Activated B cell treated with CpG ODN at 0.5 μM for 24 hours (primary cell): ENCODE measurements at regions not wholly inside any gene's neighbourhood (a gene's known extent, or its start where the extent isn't known, plus 50 kb on each side); places are given as distances from the start of the nearest gene placed in this dataset.

Experiments used
- ATAC-seq: fragments of 200-7000 bp; cut with Tn5 transposase; one replicate; pipeline ENCODE4 v1.10.0; 2021; ENCODE audit warnings: low read depth, mild to moderate bottlenecking, moderate library complexity
- CTCF ChIA-PET: fragments of 350-600 bp; sonication (Branson Sonifier 250); formaldehyde crosslinking; loops from one replicate; lab custom pipeline; 2021; ENCODE audit warnings: antibody characterized with exemption; lab: Charles Lee
- POLR2A ChIA-PET: fragments of 350-600 bp; sonication (Branson Sonifier 250); formaldehyde crosslinking; loops from one replicate; lab custom pipeline; 2021; ENCODE audit warnings: antibody characterized with exemption; lab: Charles Lee
- DNase-seq: peaks from one replicate; pipeline ENCODE4 v3.0.0; 2022
- H3K27ac Mint-ChIP-seq: one replicate; pipeline ENCODE4 v1.8.0; 2020; ENCODE audit warnings: mixed read lengths
- H3K27me3 Mint-ChIP-seq: one replicate; pipeline ENCODE4 v1.8.0; 2021; ENCODE audit warnings: mixed read lengths
- H3K36me3 Mint-ChIP-seq: one replicate; pipeline ENCODE4 v1.8.0; 2021; ENCODE audit warnings: low read depth, mixed read lengths
- H3K4me1 Mint-ChIP-seq: one replicate; pipeline ENCODE4 v1.8.0; 2021; ENCODE audit warnings: mixed read lengths
- H3K4me3 Mint-ChIP-seq: one replicate; pipeline ENCODE4 v1.8.0; 2020; ENCODE audit warnings: mild to moderate bottlenecking, mixed read lengths
- H3K9me3 Mint-ChIP-seq: one replicate; pipeline ENCODE4 v1.8.0; 2020; ENCODE audit warnings: mixed read lengths
- intact Hi-C: fragments of 100-400 bp; cut with micrococcal nuclease; formaldehyde crosslinking; loops from one replicate; pipeline ENCODE4 v1.15.1; 2024
- TF ChIP-seq, protein P1 (sequence below): fragments of 200-600 bp; IDR thresholded peaks from one replicate; pipeline ENCODE4 v1.8.0; 2022; ENCODE audit warnings: antibody characterized with exemption, mild to moderate bottlenecking

- DNase-seq = no peak
- Mint-ChIP-seq H3K36me3 (no peaks in the 10 kb centered on the region), H3K4me3 (no peak overlapping the region), H3K27ac (no peak overlapping the region), H3K9me3 (peaks cover 6% of the 10 kb centered on the region), H3K4me1 (no peaks in the 10 kb centered on the region), H3K27me3 (peaks cover 5% of the 10 kb centered on the region)
- ATAC-seq = no peak
- TF ChIP-seq, protein P1, sequence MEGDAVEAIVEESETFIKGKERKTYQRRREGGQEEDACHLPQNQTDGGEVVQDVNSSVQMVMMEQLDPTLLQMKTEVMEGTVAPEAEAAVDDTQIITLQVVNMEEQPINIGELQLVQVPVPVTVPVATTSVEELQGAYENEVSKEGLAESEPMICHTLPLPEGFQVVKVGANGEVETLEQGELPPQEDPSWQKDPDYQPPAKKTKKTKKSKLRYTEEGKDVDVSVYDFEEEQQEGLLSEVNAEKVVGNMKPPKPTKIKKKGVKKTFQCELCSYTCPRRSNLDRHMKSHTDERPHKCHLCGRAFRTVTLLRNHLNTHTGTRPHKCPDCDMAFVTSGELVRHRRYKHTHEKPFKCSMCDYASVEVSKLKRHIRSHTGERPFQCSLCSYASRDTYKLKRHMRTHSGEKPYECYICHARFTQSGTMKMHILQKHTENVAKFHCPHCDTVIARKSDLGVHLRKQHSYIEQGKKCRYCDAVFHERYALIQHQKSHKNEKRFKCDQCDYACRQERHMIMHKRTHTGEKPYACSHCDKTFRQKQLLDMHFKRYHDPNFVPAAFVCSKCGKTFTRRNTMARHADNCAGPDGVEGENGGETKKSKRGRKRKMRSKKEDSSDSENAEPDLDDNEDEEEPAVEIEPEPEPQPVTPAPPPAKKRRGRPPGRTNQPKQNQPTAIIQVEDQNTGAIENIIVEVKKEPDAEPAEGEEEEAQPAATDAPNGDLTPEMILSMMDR = no peak
- intact Hi-C loops = no loop called here
- POLR2A ChIA-PET = no interaction called here
- CTCF ChIA-PET = no interaction called here
Measured at GRCh38 chr12:42977451-42978230, 388.1 kb upstream of the PRICKLE1 start.

DNA sequence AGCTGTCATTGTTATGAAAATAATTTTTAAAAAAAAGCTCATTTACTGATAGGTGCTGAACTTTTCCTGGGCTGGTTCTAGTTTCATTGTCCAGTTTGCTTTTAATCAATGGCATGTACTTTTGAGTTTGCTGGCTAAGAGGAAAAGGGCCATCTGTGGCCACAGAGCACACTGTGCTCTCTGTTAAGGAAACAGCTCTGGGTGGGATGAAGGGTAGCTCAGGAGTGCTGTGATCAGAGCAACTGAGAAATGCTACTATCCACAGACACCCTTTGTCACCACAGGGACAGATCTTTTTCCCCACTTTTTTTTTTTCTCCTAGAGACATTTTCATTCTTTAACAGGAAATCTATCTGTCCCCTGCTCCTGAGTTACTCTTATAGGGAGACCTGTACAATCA, 387.1 kb upstream of the PRICKLE1 start:
- DNase-seq (no peak), ATAC-seq (no peak)
- POLR2A ChIA-PET = no interaction called here
- no peaks in the 10 kb centered on the region for H3K4me1 Mint-ChIP-seq
- intact Hi-C loops = no loop called here
- H3K4me3 Mint-ChIP-seq = no peak overlapping the region
- no peak overlapping the region for H3K27ac Mint-ChIP-seq
- H3K36me3 Mint-ChIP-seq = no peaks in the 10 kb centered on the region
- TF ChIP-seq, protein P1 = no peak
- peaks cover 5% of the 10 kb centered on the region for H3K27me3 Mint-ChIP-seq
- CTCF ChIA-PET = no interaction called here
- peaks cover 6% of the 10 kb centered on the region for H3K9me3 Mint-ChIP-seq

DNA sequence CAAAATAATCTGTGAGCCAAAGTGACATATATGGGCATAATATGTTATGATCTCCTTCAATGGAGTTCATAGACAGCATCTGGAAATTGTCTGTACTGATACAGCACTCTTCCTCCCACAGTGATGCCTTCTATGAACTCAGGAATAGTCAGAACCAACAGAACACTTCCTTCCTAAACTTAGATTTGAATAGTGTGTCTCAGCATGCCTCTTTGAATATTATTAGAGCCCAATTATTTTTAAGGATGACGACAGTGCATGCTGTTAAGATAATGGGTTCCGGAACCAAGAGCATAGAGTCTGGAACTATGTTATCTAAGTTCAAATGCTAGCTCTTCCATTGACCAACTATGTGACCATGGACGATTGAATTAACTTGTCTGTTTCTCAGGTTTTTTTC, 386.6 kb upstream of the PRICKLE1 start:
- intact Hi-C loops = no loop called here
- TF ChIP-seq, protein P1 = no peak
- Mint-ChIP-seq H3K4me3 (no peak overlapping the region), H3K36me3 (no peaks in the 10 kb centered on the region), H3K27ac (no peak overlapping the region), H3K9me3 (peaks cover 6% of the 10 kb centered on the region), H3K4me1 (no peaks in the 10 kb centered on the region), H3K27me3 (peaks cover 5% of the 10 kb centered on the region)
- ChIA-PET CTCF (no interaction called here), POLR2A (no interaction called here)
- ATAC-seq = no peak
- no peak for DNase-seq

DNA sequence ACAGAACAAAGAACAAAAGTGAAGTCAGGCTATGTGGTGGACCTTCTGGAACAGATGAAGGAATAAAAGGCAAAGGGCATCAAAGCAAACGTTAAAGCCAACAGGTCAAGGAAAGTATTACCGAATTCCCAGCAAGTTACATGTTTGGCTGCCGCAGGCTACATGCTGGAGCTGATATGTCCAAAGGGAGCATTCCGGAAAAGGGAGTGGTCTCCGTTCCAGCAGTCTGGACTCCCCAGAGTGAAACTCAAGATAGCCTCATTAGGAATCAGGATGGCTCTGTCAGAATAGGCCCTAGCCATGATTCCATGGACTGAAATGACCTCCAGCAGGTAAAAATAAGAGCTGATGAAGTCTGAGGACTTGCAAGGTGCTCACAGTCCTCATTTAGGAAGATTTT, 379.8 kb upstream of the PRICKLE1 start:
- Mint-ChIP-seq H3K9me3 (peaks cover 2% of the 10 kb centered on the region), H3K4me1 (no peaks in the 10 kb centered on the region), H3K4me3 (no peak overlapping the region), H3K36me3 (no peaks in the 10 kb centered on the region), H3K27me3 (no peaks in the 10 kb centered on the region), H3K27ac (no peak overlapping the region)
- no peak for DNase-seq
- intact Hi-C loops = no loop called here
- ATAC-seq = no peak
- TF ChIP-seq, protein P1 = no peak
- ChIA-PET POLR2A (no interaction called here), CTCF (no interaction called here)

DNA sequence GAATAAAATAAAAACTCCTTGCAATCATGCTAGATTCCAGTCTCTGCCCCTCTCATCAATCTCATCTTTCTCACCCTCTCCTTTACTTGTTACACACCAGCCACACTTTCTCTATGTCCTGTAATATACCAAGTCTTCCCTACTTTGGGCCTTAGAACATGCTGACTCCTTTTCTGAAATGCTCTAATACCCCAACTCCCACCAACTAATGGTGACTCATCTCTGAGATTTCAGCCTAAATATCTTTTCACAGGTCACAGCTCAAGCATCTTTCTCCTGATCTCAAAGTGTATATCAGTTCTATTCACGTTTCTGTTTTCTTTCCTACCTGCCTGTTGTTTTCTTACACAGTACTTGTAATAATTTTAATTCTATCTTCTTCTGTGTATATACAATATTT, 378.9 kb upstream of the PRICKLE1 start:
- POLR2A ChIA-PET = no interaction called here
- Mint-ChIP-seq H3K4me3 (no peak overlapping the region), H3K27ac (no peak overlapping the region), H3K27me3 (no peaks in the 10 kb centered on the region), H3K36me3 (no peaks in the 10 kb centered on the region), H3K4me1 (no peaks in the 10 kb centered on the region), H3K9me3 (peaks cover 2% of the 10 kb centered on the region)
- CTCF ChIA-PET = no interaction called here
- TF ChIP-seq, protein P1 = no peak
- ATAC-seq (no peak), DNase-seq (no peak)
- intact Hi-C loops = no loop called here
